VCaP (cell line): ENCODE measurements at regions not wholly inside any gene's neighbourhood (a gene's known extent, or its start where the extent isn't known, plus 50 kb on each side); places are given as distances from the start of the nearest gene placed in this dataset.

Experiments used
- H3K27ac ChIP-seq: fragments of 450-650 bp; 2 replicates; pipeline ENCODE4 v1.5.1; 2017
- CTCF ChIP-seq: fragments of 450-650 bp; conservative IDR thresholded peaks from 2 replicates; pipeline ENCODE4 v1.5.1; 2017; ENCODE audit warnings: mild to moderate bottlenecking, moderate library complexity

- no peak overlapping the region; the same call in 1 of the 2 replicates for H3K27ac ChIP-seq
- no peak for TF ChIP-seq CTCF
Observed at GRCh38 chr9:88932766-88933165, 58.5 kb upstream of the S1PR3 start.

DNA sequence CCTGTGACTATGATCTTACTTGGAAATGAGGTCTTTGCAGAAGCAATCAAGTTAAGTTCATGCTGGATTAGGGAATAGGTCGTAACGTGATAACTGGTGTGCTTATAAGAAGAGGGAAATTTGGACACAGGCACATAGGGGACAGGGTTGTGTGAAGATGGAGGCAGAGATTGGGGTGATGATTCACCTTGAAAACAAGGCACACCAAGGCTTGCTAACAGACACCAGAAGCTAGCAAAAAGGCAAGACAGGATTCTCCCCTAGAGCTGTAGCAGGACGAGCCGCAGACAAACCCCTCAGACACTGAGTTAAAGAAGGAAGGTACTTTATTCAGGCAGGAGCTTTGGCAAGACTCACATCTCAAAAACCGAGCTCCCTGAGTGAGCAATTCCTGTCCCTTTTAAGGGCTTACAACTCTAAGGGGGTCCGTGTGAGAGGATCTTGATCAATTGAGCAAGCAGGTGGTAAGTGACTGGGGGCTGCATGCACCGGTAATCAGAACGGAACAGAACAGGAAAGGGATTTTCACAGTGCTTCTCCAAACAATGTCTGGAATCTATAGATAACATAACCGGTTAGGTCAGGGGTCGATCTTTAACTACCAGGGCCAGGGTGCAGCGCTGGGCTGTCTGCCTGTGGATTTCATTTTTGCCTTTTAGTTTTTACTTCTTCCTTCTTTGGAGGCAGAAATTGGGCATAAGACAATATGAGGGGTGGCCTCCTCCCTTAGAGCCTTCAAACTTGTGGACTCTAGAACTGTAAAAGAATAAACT, 57.5 kb upstream of the S1PR3 start:
- no peak overlapping the region for H3K27ac ChIP-seq
- TF ChIP-seq CTCF, result no peak

- H3K27ac ChIP-seq, result no peak overlapping the region
- no peak for TF ChIP-seq CTCF
Observed at GRCh38 chr9:88934876-88935535, 56.3 kb upstream of the S1PR3 start.

- no peak overlapping the region for H3K27ac ChIP-seq
- no peak for TF ChIP-seq CTCF
Observed at GRCh38 chr9:88936132-88936531, 55.1 kb upstream of the S1PR3 start.

- no peak for TF ChIP-seq CTCF
- H3K27ac ChIP-seq, result no peak overlapping the region
Observed at GRCh38 chr9:88936668-88937067, 54.6 kb upstream of the S1PR3 start.

GRCh38 chr9:88937248-88937647, 54.0 kb upstream of the S1PR3 start:
- no peak overlapping the region for H3K27ac ChIP-seq

GRCh38 chr9:88938189-88938588, 53.1 kb upstream of the S1PR3 start:
- H3K27ac ChIP-seq, result no peak overlapping the region
- no peak for TF ChIP-seq CTCF

More at GRCh38 chr9:88937248-88937647, 54.0 kb upstream of the S1PR3 start:
- no peak for TF ChIP-seq CTCF
